Lower leg skin (tissue), 4 donors: ENCODE measurements at regions not wholly inside any gene's neighbourhood (a gene's known extent, or its start where the extent isn't known, plus 50 kb on each side); places are given as distances from the start of the nearest gene placed in this dataset.

Source experiments
- DNase-seq, 2 donors: peaks; one replicate each; pipeline ENCODE4 v3.0.0-alpha.2; 2019; ENCODE audit warnings: low spot score in 2 of 2
- H3K4me3 ChIP-seq: fragments of 200-600 bp; sonication (generic); 2 replicates; pipeline ENCODE4 v1.5.1; 2017; ENCODE audit warnings: mild to moderate bottlenecking, low read depth; ENCODE audit not compliant: poor library complexity, severe bottlenecking
- POLR2A ChIP-seq, 2 donors: fragments of 450-650 bp; IDR thresholded peaks; one replicate each; pipeline ENCODE4 v1.6.1; 2016 to 2017; ENCODE audit warnings: antibody characterized with exemption in 2 of 2, mild to moderate bottlenecking in 1 of 2, moderate library complexity in 1 of 2
- WGBS, 2 donors: methylation state at CpG; one replicate each; pipeline ENCODE4 v1.1.5; 2018; 5-methylcytosine and 5-hydroxymethylcytosine counted together
- intact Hi-C: fragments of 100-400 bp; cut with DNase I; formaldehyde crosslinking; loops from one replicate; pipeline ENCODE4 v1.15.0; 2023; ENCODE audit warnings: low total_unique reads
- TF ChIP-seq, protein P1 (sequence below), 3 donors: fragments of 450-650 bp; IDR thresholded peaks; one replicate each; pipeline ENCODE4 v1.5.1; 2016; ENCODE audit warnings: antibody characterized with exemption in 3 of 3, mild to moderate bottlenecking in 3 of 3, moderate library complexity in 2 of 3

DNA sequence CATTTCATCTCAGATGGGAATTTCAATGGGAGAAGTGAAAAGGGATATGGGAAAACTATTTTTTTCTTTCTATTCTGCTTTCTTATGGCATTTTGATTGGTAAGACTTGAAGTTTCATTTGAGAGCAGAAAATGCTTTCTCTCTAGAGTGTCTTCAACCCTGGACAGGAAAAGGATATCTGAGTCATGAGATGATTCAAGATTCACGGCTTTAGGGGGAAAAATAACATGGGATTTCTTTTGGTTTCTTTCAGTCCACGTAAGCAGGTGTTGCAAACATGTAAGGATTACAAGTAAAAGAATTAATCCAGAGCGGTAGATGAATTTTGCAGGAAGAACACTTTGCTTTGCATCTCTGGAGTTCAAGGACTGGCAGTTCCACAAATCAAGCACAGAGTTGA is 1001.0 kb upstream of the TENM4 start:
- intact Hi-C loops, result no loop called here
- no peak for DNase-seq
- no peak overlapping the region for H3K4me3 ChIP-seq
- 63 to 77% methylated on average over 3 of the region's 3 CpGs for WGBS, 2 donors
- TF ChIP-seq POLR2A (IDR thresholded peaks at IDR 0.05), result no peak
- TF ChIP-seq, protein P1, sequence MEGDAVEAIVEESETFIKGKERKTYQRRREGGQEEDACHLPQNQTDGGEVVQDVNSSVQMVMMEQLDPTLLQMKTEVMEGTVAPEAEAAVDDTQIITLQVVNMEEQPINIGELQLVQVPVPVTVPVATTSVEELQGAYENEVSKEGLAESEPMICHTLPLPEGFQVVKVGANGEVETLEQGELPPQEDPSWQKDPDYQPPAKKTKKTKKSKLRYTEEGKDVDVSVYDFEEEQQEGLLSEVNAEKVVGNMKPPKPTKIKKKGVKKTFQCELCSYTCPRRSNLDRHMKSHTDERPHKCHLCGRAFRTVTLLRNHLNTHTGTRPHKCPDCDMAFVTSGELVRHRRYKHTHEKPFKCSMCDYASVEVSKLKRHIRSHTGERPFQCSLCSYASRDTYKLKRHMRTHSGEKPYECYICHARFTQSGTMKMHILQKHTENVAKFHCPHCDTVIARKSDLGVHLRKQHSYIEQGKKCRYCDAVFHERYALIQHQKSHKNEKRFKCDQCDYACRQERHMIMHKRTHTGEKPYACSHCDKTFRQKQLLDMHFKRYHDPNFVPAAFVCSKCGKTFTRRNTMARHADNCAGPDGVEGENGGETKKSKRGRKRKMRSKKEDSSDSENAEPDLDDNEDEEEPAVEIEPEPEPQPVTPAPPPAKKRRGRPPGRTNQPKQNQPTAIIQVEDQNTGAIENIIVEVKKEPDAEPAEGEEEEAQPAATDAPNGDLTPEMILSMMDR (IDR thresholded peaks at IDR 0.05), result no peak

- 65 to 80% methylated on average over 4 of the region's 4 CpGs for WGBS, 2 donors
Observed at GRCh38 chr11:80440835-80441234, 1000.0 kb upstream of the TENM4 start.

GRCh38 chr11:80436547-80436946 is 995.7 kb upstream of the TENM4 start:
- 24 to 38% methylated on average over 1 of the region's 1 CpG for WGBS, 2 donors
- intact Hi-C loops, result no loop called here
- H3K4me3 ChIP-seq, result no peak overlapping the region
- no peak for DNase-seq
- TF ChIP-seq, protein P1 (IDR thresholded peaks at IDR 0.05), result no peak
- no peak for TF ChIP-seq POLR2A (IDR thresholded peaks at IDR 0.05)

More at GRCh38 chr11:80440835-80441234, 1000.0 kb upstream of the TENM4 start:
- no peak for DNase-seq
- intact Hi-C loops, result no loop called here
- H3K4me3 ChIP-seq, result no peak overlapping the region
- TF ChIP-seq POLR2A (IDR thresholded peaks at IDR 0.05), result no peak
- TF ChIP-seq, protein P1 (IDR thresholded peaks at IDR 0.05), result no peak

DNA sequence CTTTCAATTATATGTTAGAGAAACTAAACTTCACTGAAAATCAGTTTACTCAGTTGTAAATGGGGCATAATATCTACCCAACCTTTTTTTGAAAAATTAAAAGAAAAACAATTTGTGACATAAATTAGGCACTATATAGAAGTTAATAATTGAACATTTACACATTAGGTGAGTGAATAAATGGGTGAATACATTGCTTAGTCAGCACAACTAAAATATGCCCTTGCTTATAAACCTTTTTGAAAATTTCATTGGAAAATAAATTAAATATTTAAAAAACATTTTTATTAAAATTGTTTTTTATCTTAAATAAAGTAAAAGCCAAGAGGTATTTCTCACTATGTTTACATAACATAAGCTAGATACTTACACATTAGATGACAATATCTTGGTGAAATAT is 994.5 kb upstream of the TENM4 start:
- TF ChIP-seq POLR2A (IDR thresholded peaks at IDR 0.05), result no peak
- TF ChIP-seq, protein P1 (IDR thresholded peaks at IDR 0.05), result no peak
- DNase-seq, result no peak
- intact Hi-C loops, result no loop called here
- no peak overlapping the region for H3K4me3 ChIP-seq

DNA sequence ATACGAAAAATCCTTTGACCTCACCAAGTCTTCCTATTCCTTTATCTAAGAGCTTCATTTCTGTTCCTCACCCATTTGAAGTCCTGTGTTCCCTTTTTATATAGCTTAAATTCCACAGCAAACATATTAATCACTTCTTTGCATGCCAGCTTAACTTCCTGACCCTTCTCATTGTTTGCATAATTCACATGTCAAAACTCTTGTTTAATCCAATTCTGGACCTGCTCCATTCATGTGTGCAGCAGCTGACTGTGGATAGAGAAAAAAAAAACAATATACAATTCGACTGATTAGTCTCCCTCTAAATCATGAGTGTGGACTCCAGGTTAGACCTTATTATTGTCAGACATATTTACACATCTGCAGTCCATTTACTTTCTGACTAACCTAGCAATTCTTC is 991.2 kb upstream of the TENM4 start:
- no peak overlapping the region for H3K4me3 ChIP-seq
- intact Hi-C loops, result no loop called here
- TF ChIP-seq POLR2A (IDR thresholded peaks at IDR 0.05), result no peak
- TF ChIP-seq, protein P1 (IDR thresholded peaks at IDR 0.05), result no peak
- DNase-seq, result no peak
- WGBS, 2 donors, result 41 to 60% methylated on average over 2 of the region's 2 CpGs

GRCh38 chr11:80424012-80424695 is 983.3 kb upstream of the TENM4 start:
- intact Hi-C loops, result no loop called here
- no peak for DNase-seq
- no peak for TF ChIP-seq POLR2A (IDR thresholded peaks at IDR 0.05)
- TF ChIP-seq, protein P1 (IDR thresholded peaks at IDR 0.05), result no peak
- WGBS, 2 donors, result 73 to 80% methylated on average over 2 of the region's 2 CpGs
- H3K4me3 ChIP-seq, result no peak overlapping the region
